Gastroesophageal sphincter (tissue), 4 donors: ENCODE measurements at regions not wholly inside any gene's neighbourhood (a gene's known extent, or its start where the extent isn't known, plus 50 kb on each side); places are given as distances from the start of the nearest gene placed in this dataset.

ENCODE experiments used
- ATAC-seq: fragments of 150-250 bp; one replicate; pipeline ENCODE4 v1.9.1; 2016; ENCODE audit warnings: mild to moderate bottlenecking, moderate library complexity
- H3K27ac ChIP-seq, 4 donors: fragments of 200-600 bp; sonication (generic) in 3 of 4; 1 replicate in 3 of 4; 2 replicates in 1 of 4; pipeline ENCODE4 v1.5.1; 2016 to 2019
- H3K27me3 ChIP-seq: fragments of 200-600 bp; sonication (generic); one replicate; pipeline ENCODE4 v1.5.1; 2019
- H3K36me3 ChIP-seq, 2 donors: fragments of 200-600 bp; sonication (generic); one replicate each; pipeline ENCODE4 v1.5.1; 2019; ENCODE audit warnings: control low read depth in 1 of 2
- H3K4me1 ChIP-seq, 3 donors: fragments of 200-600 bp; sonication (generic); 1 replicate in 2 of 3; 2 replicates in 1 of 3; pipeline ENCODE4 v1.5.1; 2016 to 2019; ENCODE audit warnings: control low read depth in 2 of 3
- H3K4me3 ChIP-seq, 2 donors: fragments of 200-600 bp; sonication (generic); one replicate each; pipeline ENCODE4 v1.5.1; 2019; ENCODE audit warnings: mild to moderate bottlenecking in 1 of 2, moderate library complexity in 1 of 2
- H3K9me3 ChIP-seq, 3 donors: fragments of 200-600 bp; sonication (generic); one replicate each; pipeline ENCODE4 v1.5.1; 2017 to 2019; ENCODE audit warnings: control low read depth in 2 of 3
- EP300 ChIP-seq: sonication (generic); formaldehyde crosslinking; IDR thresholded peaks from one replicate; pipeline ENCODE4 v1.6.1; 2017; ENCODE audit warnings: antibody characterized with exemption, mild to moderate bottlenecking
- POLR2A ChIP-seq, 2 donors: fragments of 450-650 bp; IDR thresholded peaks; one replicate each; pipeline ENCODE4 v1.6.1; 2017; ENCODE audit warnings: antibody characterized with exemption in 2 of 2, mild to moderate bottlenecking in 2 of 2, moderate library complexity in 1 of 2
- POLR2AphosphoS5 ChIP-seq: sonication (generic); formaldehyde crosslinking; IDR thresholded peaks from one replicate; pipeline ENCODE4 v1.6.1; 2017; ENCODE audit warnings: antibody characterized with exemption
- WGBS, 2 donors: methylation state at CpG; one replicate each; pipeline ENCODE4 v1.1.5; 2018; ENCODE audit warnings: low coverage in 1 of 2; 5-methylcytosine and 5-hydroxymethylcytosine counted together
- TF ChIP-seq, protein P1 (sequence below), 4 experiments: fragments of 200-600 bp in 2 of 4; fragments of 450-650 bp in 2 of 4; sonication (generic) in 1 of 4; IDR thresholded peaks; one replicate each; pipeline ENCODE4 v1.5.1; 2017 to 2019; ENCODE audit warnings: antibody characterized with exemption in 4 of 4, mild to moderate bottlenecking in 2 of 4, moderate library complexity in 2 of 4

DNA sequence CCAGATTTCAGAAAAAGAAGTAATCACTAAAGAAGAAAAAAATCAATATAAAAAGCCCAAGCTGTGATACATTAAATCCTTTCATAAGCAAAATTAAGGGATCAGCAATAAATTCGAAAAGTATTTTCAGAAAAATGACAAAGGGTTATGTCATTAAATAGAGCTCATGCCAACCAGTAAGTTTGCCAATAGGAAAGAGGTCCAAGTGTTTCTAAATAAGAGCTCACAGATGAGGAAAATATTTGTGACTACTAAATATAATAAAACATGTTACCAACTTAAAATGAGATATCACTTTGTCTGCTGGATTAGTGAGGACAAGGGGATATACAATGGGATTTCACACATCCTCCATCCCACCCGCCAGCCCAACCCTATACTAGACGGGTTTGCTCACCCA is 140.3 kb upstream of the EYA4 start:
- no peaks in the 10 kb centered on the region for H3K36me3 ChIP-seq
- no peaks in the 10 kb centered on the region for H3K4me1 ChIP-seq
- 64 to 76% methylated on average over 3 of the region's 3 CpGs for WGBS, 2 donors
- H3K27ac ChIP-seq, result no peak overlapping the region
- no peak overlapping the region for H3K4me3 ChIP-seq
- H3K9me3 ChIP-seq, result no peaks in the 10 kb centered on the region
- H3K27me3 ChIP-seq, result no peaks in the 10 kb centered on the region
- ATAC-seq, result no peak
- TF ChIP-seq POLR2AphosphoS5 (no peak), EP300 (no peak), POLR2A (IDR thresholded peaks at IDR 0.05) (no peak)
- TF ChIP-seq, protein P1, sequence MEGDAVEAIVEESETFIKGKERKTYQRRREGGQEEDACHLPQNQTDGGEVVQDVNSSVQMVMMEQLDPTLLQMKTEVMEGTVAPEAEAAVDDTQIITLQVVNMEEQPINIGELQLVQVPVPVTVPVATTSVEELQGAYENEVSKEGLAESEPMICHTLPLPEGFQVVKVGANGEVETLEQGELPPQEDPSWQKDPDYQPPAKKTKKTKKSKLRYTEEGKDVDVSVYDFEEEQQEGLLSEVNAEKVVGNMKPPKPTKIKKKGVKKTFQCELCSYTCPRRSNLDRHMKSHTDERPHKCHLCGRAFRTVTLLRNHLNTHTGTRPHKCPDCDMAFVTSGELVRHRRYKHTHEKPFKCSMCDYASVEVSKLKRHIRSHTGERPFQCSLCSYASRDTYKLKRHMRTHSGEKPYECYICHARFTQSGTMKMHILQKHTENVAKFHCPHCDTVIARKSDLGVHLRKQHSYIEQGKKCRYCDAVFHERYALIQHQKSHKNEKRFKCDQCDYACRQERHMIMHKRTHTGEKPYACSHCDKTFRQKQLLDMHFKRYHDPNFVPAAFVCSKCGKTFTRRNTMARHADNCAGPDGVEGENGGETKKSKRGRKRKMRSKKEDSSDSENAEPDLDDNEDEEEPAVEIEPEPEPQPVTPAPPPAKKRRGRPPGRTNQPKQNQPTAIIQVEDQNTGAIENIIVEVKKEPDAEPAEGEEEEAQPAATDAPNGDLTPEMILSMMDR (IDR thresholded peaks at IDR 0.05), result no peak

GRCh38 chr6:133101790-133102189 is 139.4 kb upstream of the EYA4 start:
- Histone ChIP-seq H3K36me3 (no peaks in the 10 kb centered on the region), H3K27ac (no peak overlapping the region), H3K27me3 (no peaks in the 10 kb centered on the region), H3K9me3 (no peaks in the 10 kb centered on the region), H3K4me1 (no peaks in the 10 kb centered on the region), H3K4me3 (no peak overlapping the region)
- ATAC-seq, result no peak
- TF ChIP-seq, protein P1 (IDR thresholded peaks at IDR 0.05), result no peak
- TF ChIP-seq EP300 (no peak), POLR2AphosphoS5 (no peak), POLR2A (IDR thresholded peaks at IDR 0.05) (no peak)

- H3K4me1 ChIP-seq, result no peaks in the 10 kb centered on the region
- no peak overlapping the region for H3K4me3 ChIP-seq
- ATAC-seq, result no peak
- no peaks in the 10 kb centered on the region for H3K9me3 ChIP-seq
- no peak overlapping the region for H3K27ac ChIP-seq
- no peaks in the 10 kb centered on the region for H3K27me3 ChIP-seq
- no peak for TF ChIP-seq POLR2A (IDR thresholded peaks at IDR 0.05)
- TF ChIP-seq, protein P1 (IDR thresholded peaks at IDR 0.05), result no peak
- no peak for TF ChIP-seq POLR2AphosphoS5
- TF ChIP-seq EP300, result no peak
- H3K36me3 ChIP-seq, result no peaks in the 10 kb centered on the region
- WGBS, 2 donors, result 86 to 94% methylated on average over 2 of the region's 2 CpGs
Observed at GRCh38 chr6:133106934-133107333, 134.2 kb upstream of the EYA4 start.

GRCh38 chr6:133108419-133108818 is 132.7 kb upstream of the EYA4 start:
- no peak for ATAC-seq
- WGBS, 2 donors, result 22 to 62% methylated on average over 2 of the region's 2 CpGs
- Histone ChIP-seq H3K36me3 (no peaks in the 10 kb centered on the region), H3K9me3 (no peaks in the 10 kb centered on the region), H3K27ac (no peak overlapping the region), H3K27me3 (no peaks in the 10 kb centered on the region), H3K4me1 (no peaks in the 10 kb centered on the region), H3K4me3 (no peak overlapping the region)
- TF ChIP-seq EP300, result no peak

GRCh38 chr6:133114973-133115372 is 126.2 kb upstream of the EYA4 start:
- Histone ChIP-seq H3K9me3 (peaks cover 0 to 15% (median 0%) of the 10 kb centered on the region in 3 donors), H3K27me3 (no peaks in the 10 kb centered on the region), H3K27ac (no peak overlapping the region), H3K4me3 (no peak overlapping the region), H3K4me1 (no peaks in the 10 kb centered on the region), H3K36me3 (no peaks in the 10 kb centered on the region)
- TF ChIP-seq EP300 (no peak), POLR2AphosphoS5 (no peak), POLR2A (IDR thresholded peaks at IDR 0.05) (no peak)
- TF ChIP-seq, protein P1 (IDR thresholded peaks at IDR 0.05), result no peak
- WGBS, 2 donors, result 100% methylated on average over 1 of the region's 1 CpG
- no peak for ATAC-seq

GRCh38 chr6:133115946-133116345 is 125.2 kb upstream of the EYA4 start:
- Histone ChIP-seq H3K9me3 (peaks cover 0 to 15% (median 0%) of the 10 kb centered on the region in 3 donors), H3K4me3 (no peak overlapping the region), H3K4me1 (no peaks in the 10 kb centered on the region), H3K27me3 (no peaks in the 10 kb centered on the region), H3K36me3 (no peaks in the 10 kb centered on the region), H3K27ac (no peak overlapping the region)
- ATAC-seq, result no peak
- WGBS, 2 donors, result 41 to 55% methylated on average over 2 of the region's 2 CpGs
- no peak for TF ChIP-seq POLR2AphosphoS5
- TF ChIP-seq, protein P1 (IDR thresholded peaks at IDR 0.05), result no peak
- TF ChIP-seq POLR2A (IDR thresholded peaks at IDR 0.05), result no peak
- TF ChIP-seq EP300, result no peak
